GM19351 (cell line): ENCODE measurements at regions not wholly inside any gene's neighbourhood (a gene's known extent, or its start where the extent isn't known, plus 50 kb on each side); places are given as distances from the start of the nearest gene placed in this dataset.

Experiments
- ATAC-seq: cut with Tn5 transposase; IDR thresholded peaks from one replicate; pipeline ENCODE4 v1.9.1; 2021; ENCODE audit warnings: mild to moderate bottlenecking, moderate library complexity; ENCODE audit not compliant: unreplicated experiment

DNA sequence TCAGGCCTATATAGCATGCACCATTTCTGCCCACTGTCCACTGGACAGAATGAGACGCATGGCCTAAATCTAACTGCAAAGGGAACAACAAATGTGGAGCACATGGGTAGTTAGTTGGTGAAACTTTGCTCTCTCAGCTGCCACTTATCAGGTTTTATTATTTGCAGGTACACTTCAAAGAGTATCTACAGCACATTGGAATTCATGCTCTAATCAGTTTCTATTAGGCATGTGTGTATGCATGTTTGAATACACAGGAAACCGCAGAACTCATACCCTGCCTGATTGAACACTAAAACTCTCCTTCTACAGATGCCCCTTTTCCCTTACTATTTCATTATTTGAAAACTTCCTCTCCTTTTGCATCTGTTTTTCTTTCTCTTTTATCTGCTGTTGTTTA lies 97.4 kb upstream of the HSF2 start:
- ATAC-seq, result no peak

DNA sequence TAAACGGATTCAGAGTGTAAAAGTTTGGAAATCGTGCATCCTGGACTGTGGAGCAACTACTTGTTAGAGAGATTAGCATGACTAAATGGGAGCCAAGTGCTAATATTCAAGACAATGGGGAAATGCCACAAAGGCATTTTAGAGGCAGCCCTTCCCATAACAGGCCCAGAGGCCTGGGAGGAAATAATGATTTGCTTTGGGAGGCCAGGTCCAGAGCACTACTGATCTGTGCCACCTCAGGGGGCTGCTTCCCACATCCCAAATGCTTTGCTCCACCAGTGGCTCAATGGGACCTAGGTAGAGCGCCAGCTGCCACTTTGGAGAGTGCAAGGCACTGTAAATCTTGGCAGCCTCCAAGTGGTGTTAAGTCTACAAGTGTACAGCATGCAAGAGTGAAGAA lies 91.9 kb upstream of the HSF2 start:
- no peak for ATAC-seq

DNA sequence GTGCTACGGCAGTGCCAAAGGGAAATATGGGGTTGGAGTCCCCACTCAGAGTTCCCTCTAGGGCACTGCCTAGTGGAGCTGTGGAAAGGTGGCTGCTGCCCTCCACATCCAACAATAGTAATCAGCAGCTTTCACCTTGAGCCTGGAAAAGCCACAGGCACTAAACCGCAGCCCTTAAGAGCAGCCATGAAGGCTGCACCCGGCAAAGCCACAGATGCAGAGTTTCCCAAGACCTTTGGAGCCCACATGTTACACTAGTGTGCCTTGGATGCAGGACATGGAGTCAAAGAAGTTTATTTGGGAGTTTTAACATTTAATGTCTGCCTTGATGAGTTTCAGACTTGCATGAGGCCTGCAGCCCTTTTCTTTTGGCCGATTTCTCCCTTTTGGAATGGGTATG lies 91.4 kb upstream of the HSF2 start:
- no peak for ATAC-seq

DNA sequence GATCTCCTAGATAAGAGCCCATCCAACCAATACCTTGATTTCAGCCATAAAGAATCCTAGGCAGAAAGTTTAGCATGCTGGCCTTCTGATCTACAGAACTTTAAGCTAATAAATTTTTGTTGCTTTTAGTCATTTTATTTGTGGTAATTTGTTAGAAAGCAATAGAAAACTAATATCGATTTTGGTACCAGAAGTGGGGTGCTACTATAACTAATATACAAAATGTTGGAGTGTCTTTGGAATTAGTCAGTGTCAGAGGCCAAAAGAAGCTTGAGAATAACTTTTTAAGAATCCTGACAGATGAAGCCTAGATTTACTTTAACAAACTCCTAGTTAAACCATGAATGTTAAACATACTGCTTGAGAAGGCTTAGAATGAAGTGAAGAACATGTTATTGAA lies 83.6 kb upstream of the HSF2 start:
- no peak for ATAC-seq

DNA sequence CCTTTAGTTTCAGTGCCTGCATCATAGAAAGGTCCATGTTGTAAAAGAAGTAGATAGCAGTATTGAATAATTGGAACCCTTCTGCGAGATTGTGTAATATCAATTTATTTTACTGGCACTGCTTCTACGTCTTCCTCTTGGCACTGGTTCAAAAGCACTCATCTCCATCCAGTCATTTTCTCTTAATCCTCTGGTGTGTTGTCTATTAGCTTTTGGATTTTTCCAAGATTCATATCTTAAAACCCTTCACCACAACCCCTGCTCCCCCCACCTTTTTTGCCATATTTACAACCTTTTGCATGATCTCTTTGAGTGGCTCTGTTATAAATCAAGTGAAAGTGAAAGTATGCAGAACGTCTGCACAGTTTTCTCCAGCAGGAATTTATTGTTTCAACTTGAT lies 76.6 kb upstream of the HSF2 start:
- ATAC-seq, result peak; percentile 64

DNA sequence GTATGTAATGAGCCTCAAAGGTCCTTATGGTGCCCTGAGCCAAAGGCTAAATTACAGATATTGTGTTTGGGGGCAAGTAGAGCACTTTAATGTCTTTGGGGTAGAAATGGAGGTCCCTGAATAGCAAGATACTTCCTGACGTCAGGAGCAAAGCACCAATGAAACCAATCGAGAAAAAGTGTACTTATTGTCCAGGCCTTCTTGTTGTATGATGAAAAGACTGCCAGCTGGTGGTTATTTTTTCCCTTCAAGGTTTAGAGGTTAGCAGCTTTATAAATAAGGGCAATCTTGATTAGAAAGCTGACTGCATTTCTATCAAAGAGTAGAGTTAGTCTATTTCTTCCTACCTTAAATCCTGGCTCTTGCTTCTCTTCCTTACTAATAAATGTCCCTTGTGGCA lies 76.1 kb upstream of the HSF2 start:
- ATAC-seq, result peak; percentile 12

DNA sequence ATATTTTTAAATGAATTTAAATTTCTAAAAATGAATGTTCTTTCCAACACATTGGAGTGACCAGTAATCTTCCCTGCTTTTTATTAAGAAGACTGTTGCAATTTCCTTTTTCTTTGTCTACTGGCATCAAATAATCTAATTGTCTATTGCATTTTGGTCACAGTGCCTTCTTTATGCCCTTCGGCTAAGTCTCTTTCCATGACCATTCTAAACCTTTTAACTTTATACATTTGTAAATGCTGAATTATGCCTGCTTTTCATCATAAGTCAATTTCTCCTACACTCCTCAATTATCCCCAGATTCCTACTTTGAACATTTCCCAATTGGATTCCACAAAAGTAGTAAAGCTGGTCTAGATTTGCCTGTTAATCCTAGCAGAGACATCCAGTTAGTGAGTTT lies 69.1 kb upstream of the HSF2 start:
- no peak for ATAC-seq

DNA sequence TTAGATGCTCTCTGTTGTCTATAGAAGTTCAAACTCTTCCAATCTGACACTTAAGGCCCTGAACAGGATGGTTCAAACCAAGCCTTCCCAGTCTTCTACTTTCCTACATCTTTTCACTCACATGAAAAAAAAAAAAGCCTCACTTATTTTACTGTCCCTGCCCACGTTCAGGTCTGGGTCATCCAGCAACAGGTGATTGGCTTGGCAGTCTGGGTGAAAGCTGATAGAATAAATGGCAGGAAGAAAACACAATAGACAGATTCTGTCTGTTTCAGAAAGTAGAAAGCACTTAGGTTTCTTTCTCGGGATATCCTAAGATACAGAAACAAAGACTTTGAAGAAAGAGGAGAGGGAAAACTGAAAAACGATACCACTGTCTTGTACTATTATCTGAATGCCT lies 61.8 kb upstream of the HSF2 start:
- no peak for ATAC-seq

DNA sequence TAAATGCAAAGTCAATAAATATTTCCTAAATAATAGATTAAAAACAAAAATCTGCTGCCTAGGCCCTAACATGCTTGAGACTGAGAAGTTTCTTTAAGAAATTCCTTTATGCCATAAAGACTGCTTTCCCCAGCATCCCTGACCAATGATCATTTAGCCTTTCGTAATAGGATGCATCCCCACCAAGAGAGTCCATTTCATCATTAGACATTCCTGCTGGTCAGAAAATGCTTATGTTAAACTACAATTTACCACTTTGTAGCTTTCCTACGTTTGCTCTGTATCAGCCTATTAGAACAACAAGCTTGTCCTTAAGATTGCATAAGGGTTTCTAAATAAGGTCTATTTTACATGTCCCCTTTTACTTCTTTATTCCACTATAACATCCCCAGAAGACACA lies 59.8 kb upstream of the HSF2 start:
- ATAC-seq, result no peak

DNA sequence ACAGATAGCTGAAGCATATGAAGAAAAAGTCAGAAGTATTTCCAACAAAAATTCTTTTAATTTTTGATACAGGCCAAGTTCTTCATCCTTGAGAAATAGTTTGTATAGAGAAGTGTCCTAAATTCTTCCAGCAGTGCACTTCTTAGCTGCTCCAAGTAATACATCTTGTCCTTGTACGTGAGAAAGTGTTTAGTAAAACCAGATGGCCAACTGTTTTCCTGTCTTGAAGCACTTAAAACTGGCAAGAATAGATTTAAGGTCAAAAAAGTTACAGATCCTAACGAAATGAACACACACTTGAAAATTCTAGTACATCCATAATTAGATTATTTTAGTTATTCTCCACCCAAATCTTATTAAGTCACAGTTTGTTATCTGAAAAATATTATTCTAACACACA lies 52.2 kb upstream of the HSF2 start:
- ATAC-seq, result no peak

DNA sequence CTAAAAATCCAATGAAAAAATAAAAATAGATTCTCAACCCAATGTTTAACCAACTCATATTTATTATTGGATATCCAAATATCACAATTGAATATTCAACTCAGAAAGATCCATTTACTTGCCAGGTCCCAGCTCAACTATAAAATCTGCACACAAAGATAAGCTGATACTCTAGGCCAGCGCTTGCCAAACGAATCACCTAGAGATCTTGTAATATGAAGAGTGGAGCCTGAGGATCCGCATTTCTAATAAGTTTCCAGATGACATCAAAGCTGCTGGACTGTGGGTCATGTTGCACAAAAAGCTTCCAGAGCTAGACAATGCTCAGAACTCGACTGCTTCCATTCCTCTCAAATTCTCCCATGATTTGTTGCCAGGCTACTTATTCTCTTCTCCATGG lies 51.7 kb upstream of the HSF2 start:
- no peak for ATAC-seq
